Osteoblast (primary cell): ENCODE measurements at regions not wholly inside any gene's neighbourhood (a gene's known extent, or its start where the extent isn't known, plus 50 kb on each side); places are given as distances from the start of the nearest gene placed in this dataset.

ENCODE experiments used
- DNase-seq: peaks from one replicate; pipeline ENCODE4 v3.0.0; 2011; ENCODE audit warnings: low spot score, mixed read lengths; ENCODE audit not compliant: insufficient read length; ENCODE audit errors: missing footprints
- H2AFZ ChIP-seq: 2 replicates; pipeline ENCODE4 v1.6.0; 2011; ENCODE audit warnings: mild to moderate bottlenecking, low read length
- H3K27ac ChIP-seq: 2 replicates; pipeline ENCODE4 v1.5.1; 2011; ENCODE audit warnings: mild to moderate bottlenecking, low read depth, low read length, moderate library complexity
- H3K27me3 ChIP-seq: 2 replicates; pipeline ENCODE4 v1.6.0; 2012; ENCODE audit warnings: mild to moderate bottlenecking, control low read depth, inconsistent platforms, low read length, moderate library complexity; ENCODE audit not compliant: insufficient read depth
- H3K36me3 ChIP-seq: 2 replicates; pipeline ENCODE4 v1.5.1; 2011; ENCODE audit warnings: mild to moderate bottlenecking, low read length, control low read depth, moderate library complexity; ENCODE audit not compliant: insufficient read depth
- H3K4me1 ChIP-seq: 2 replicates; pipeline ENCODE4 v1.5.1; 2011; ENCODE audit warnings: mild to moderate bottlenecking, low read length, control low read depth, moderate library complexity; ENCODE audit not compliant: insufficient read depth
- H3K4me2 ChIP-seq: 2 replicates; pipeline ENCODE4 v1.6.0; 2011; ENCODE audit warnings: mild to moderate bottlenecking, low read length; ENCODE audit not compliant: insufficient read depth
- H3K4me3 ChIP-seq: fragments of 200-600 bp; sonication (generic); 3 replicates; pipeline ENCODE4 v1.5.1; 2012; ENCODE audit warnings: mild to moderate bottlenecking, low read length, inconsistent platforms; ENCODE audit not compliant: insufficient read depth
- H3K79me2 ChIP-seq: 2 replicates; pipeline ENCODE4 v1.6.0; 2012; ENCODE audit warnings: mild to moderate bottlenecking, low read length, control low read depth, inconsistent platforms; ENCODE audit not compliant: insufficient read depth
- H3K9me3 ChIP-seq: 2 replicates; pipeline ENCODE4 v1.5.1; 2011; ENCODE audit warnings: low read depth, low read length, control low read depth
- H4K20me1 ChIP-seq: 2 replicates; pipeline ENCODE4 v1.6.0; 2012; ENCODE audit warnings: mild to moderate bottlenecking, low read length, control low read depth; ENCODE audit not compliant: insufficient read depth
- TF ChIP-seq, protein P1 (sequence below): IDR thresholded peaks from 2 replicates; pipeline ENCODE4 v1.5.1; 2011; ENCODE audit warnings: mild to moderate bottlenecking, low read depth, low read length, moderate library complexity; ENCODE audit errors: extremely low read depth

DNA sequence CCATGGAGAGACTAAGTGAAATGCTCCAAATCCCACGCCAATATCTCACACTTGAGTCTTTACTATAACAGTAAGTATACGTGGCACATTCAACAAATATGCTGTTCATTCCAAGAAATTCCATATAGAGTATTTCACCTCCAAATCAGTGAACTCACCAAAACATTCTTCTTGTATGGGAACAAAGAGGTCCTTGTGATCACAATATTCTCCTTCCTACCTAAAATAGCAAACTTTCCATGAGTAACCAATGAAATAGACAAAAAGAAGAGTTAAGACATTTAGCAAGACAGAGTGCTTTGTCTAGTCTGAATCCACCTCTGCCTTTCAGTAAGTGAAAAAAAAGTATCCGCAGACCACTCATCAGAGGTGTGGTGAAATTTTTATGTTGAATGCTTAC is 77.3 kb upstream of the NXPH1 start:
- H3K27ac ChIP-seq, result no peak overlapping the region
- no peak overlapping the region for H2AFZ ChIP-seq
- no peaks in the 10 kb centered on the region for H3K36me3 ChIP-seq
- H3K27me3 ChIP-seq, result no peaks in the 10 kb centered on the region
- DNase-seq, result no peak
- TF ChIP-seq, protein P1, sequence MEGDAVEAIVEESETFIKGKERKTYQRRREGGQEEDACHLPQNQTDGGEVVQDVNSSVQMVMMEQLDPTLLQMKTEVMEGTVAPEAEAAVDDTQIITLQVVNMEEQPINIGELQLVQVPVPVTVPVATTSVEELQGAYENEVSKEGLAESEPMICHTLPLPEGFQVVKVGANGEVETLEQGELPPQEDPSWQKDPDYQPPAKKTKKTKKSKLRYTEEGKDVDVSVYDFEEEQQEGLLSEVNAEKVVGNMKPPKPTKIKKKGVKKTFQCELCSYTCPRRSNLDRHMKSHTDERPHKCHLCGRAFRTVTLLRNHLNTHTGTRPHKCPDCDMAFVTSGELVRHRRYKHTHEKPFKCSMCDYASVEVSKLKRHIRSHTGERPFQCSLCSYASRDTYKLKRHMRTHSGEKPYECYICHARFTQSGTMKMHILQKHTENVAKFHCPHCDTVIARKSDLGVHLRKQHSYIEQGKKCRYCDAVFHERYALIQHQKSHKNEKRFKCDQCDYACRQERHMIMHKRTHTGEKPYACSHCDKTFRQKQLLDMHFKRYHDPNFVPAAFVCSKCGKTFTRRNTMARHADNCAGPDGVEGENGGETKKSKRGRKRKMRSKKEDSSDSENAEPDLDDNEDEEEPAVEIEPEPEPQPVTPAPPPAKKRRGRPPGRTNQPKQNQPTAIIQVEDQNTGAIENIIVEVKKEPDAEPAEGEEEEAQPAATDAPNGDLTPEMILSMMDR, result no peak
- H3K79me2 ChIP-seq, result no peaks in the 10 kb centered on the region
- H3K4me3 ChIP-seq, result no peak overlapping the region
- no peaks in the 10 kb centered on the region for H3K4me1 ChIP-seq
- H3K9me3 ChIP-seq, result no peaks in the 10 kb centered on the region
- H3K4me2 ChIP-seq, result no peak overlapping the region
- no peaks in the 10 kb centered on the region for H4K20me1 ChIP-seq

- Histone ChIP-seq H3K27ac (no peak overlapping the region), H3K27me3 (no peaks in the 10 kb centered on the region), H3K4me1 (no peaks in the 10 kb centered on the region), H3K4me3 (no peak overlapping the region), H3K9me3 (no peaks in the 10 kb centered on the region), H4K20me1 (no peaks in the 10 kb centered on the region), H3K36me3 (no peaks in the 10 kb centered on the region), H3K4me2 (no peak overlapping the region), H3K79me2 (no peaks in the 10 kb centered on the region), H2AFZ (no peak overlapping the region)
- no peak for DNase-seq
- TF ChIP-seq, protein P1, result no peak
These were observed 75.9 kb upstream of the NXPH1 start for GRCh38 chr7:8357536-8357935.

GRCh38 chr7:8360564-8361153 is 72.8 kb upstream of the NXPH1 start:
- TF ChIP-seq, protein P1, result no peak
- H3K36me3 ChIP-seq, result no peaks in the 10 kb centered on the region
- no peak overlapping the region for H3K4me2 ChIP-seq
- no peak for DNase-seq
- no peaks in the 10 kb centered on the region for H3K27me3 ChIP-seq
- H3K27ac ChIP-seq, result no peak overlapping the region
- no peaks in the 10 kb centered on the region for H3K9me3 ChIP-seq
- no peaks in the 10 kb centered on the region for H4K20me1 ChIP-seq
- no peaks in the 10 kb centered on the region for H3K4me1 ChIP-seq
- no peaks in the 10 kb centered on the region for H3K79me2 ChIP-seq
- H2AFZ ChIP-seq, result no peak overlapping the region
- H3K4me3 ChIP-seq, result no peak overlapping the region

GRCh38 chr7:8362723-8363369 is 70.6 kb upstream of the NXPH1 start:
- Histone ChIP-seq H2AFZ (no peak overlapping the region), H3K4me3 (no peak overlapping the region)
- TF ChIP-seq, protein P1, result no peak

More at GRCh38 chr7:8362723-8363369, 70.6 kb upstream of the NXPH1 start:
- Histone ChIP-seq H3K4me1 (no peaks in the 10 kb centered on the region), H3K79me2 (no peaks in the 10 kb centered on the region), H3K4me2 (no peak overlapping the region), H3K9me3 (no peaks in the 10 kb centered on the region), H3K36me3 (no peaks in the 10 kb centered on the region), H3K27me3 (no peaks in the 10 kb centered on the region), H3K27ac (no peak overlapping the region), H4K20me1 (no peaks in the 10 kb centered on the region)
- DNase-seq, result no peak
